Mesothelial cell of epicardium (in vitro differentiated cells): ENCODE measurements at regions not wholly inside any gene's neighbourhood (a gene's known extent, or its start where the extent isn't known, plus 50 kb on each side); places are given as distances from the start of the nearest gene placed in this dataset.

Experiments
- DNase-seq, 2 experiments: peaks; one replicate each; pipeline ENCODE4 v3.0.0; 2021; ENCODE audit warnings: low spot score in 2 of 2; ENCODE audit not compliant: unreplicated experiment in 2 of 2
- H3K27ac Mint-ChIP-seq: 2 replicates; pipeline ENCODE4 v1.8.0; 2021; ENCODE audit warnings: mixed read lengths
- H3K27me3 Mint-ChIP-seq: 2 replicates; pipeline ENCODE4 v1.8.0; 2021; ENCODE audit warnings: low read depth, mixed read lengths
- H3K36me3 Mint-ChIP-seq: 2 replicates; pipeline ENCODE4 v1.8.0; 2021; ENCODE audit warnings: mixed read lengths
- H3K4me1 Mint-ChIP-seq: 2 replicates; pipeline ENCODE4 v1.8.0; 2021; ENCODE audit warnings: mixed read lengths
- H3K4me3 Mint-ChIP-seq: 2 replicates; pipeline ENCODE4 v1.8.0; 2021; ENCODE audit warnings: mild to moderate bottlenecking, moderate library complexity, mixed read lengths
- H3K9me3 Mint-ChIP-seq: 2 replicates; pipeline ENCODE4 v1.8.0; 2021; ENCODE audit warnings: mixed read lengths
- TF ChIP-seq, protein P1 (sequence below): fragments of 200-600 bp; sonication (generic); IDR thresholded peaks from one replicate; pipeline ENCODE4 v1.5.0; 2021; ENCODE audit warnings: antibody characterized with exemption; ENCODE audit not compliant: unreplicated experiment

DNA sequence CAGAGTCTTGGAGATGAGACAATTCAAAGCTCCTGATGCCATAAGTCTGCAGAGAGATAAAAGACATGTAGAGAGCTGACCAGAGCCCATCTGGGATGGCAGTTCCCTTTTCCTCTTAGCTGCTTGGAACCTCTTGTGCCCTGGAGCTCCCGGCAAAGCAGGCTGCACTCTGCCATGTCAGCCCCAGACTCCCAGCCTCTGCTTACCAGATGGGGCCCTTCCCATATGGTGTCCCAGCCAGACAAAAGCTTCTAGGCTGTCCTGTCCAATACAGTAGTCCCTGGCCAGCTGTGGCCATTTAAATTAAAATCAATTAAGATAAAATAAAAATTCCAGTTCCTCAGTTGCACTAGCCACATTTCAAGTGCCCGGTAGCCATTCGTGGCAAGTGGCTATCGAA is 303.9 kb downstream of the TTC6 start:
- Mint-ChIP-seq H3K27ac (no peak overlapping the region), H3K27me3 (peaks cover 61% of the 10 kb centered on the region), H3K4me3 (no peak overlapping the region), H3K4me1 (no peaks in the 10 kb centered on the region), H3K36me3 (no peaks in the 10 kb centered on the region), H3K9me3 (no peaks in the 10 kb centered on the region)
- DNase-seq, result no peak
- TF ChIP-seq, protein P1, sequence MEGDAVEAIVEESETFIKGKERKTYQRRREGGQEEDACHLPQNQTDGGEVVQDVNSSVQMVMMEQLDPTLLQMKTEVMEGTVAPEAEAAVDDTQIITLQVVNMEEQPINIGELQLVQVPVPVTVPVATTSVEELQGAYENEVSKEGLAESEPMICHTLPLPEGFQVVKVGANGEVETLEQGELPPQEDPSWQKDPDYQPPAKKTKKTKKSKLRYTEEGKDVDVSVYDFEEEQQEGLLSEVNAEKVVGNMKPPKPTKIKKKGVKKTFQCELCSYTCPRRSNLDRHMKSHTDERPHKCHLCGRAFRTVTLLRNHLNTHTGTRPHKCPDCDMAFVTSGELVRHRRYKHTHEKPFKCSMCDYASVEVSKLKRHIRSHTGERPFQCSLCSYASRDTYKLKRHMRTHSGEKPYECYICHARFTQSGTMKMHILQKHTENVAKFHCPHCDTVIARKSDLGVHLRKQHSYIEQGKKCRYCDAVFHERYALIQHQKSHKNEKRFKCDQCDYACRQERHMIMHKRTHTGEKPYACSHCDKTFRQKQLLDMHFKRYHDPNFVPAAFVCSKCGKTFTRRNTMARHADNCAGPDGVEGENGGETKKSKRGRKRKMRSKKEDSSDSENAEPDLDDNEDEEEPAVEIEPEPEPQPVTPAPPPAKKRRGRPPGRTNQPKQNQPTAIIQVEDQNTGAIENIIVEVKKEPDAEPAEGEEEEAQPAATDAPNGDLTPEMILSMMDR, result no peak

DNA sequence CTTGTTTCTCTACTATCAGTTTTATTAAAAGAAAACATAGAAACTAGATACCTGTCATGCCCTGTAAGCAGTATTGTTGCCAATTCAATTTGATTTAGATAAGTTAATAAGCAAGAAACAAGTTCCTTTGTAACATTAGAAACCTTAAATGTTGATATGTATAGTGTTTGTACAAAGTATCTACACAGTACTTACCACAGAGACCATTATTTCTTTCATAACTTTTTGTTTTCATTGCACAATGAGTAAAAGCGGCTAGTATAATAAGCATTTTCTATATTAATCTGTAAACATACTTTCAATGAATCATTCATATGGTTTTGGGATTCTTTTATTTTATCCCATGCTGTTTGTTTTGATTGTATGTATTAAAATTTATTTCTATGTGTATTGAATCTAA is 305.1 kb downstream of the TTC6 start:
- no peaks in the 10 kb centered on the region for H3K36me3 Mint-ChIP-seq
- peaks cover 53% of the 10 kb centered on the region for H3K27me3 Mint-ChIP-seq
- no peak for DNase-seq
- no peak overlapping the region for H3K4me3 Mint-ChIP-seq
- no peak overlapping the region for H3K27ac Mint-ChIP-seq
- no peaks in the 10 kb centered on the region for H3K4me1 Mint-ChIP-seq
- no peaks in the 10 kb centered on the region for H3K9me3 Mint-ChIP-seq
- TF ChIP-seq, protein P1, result no peak

DNA sequence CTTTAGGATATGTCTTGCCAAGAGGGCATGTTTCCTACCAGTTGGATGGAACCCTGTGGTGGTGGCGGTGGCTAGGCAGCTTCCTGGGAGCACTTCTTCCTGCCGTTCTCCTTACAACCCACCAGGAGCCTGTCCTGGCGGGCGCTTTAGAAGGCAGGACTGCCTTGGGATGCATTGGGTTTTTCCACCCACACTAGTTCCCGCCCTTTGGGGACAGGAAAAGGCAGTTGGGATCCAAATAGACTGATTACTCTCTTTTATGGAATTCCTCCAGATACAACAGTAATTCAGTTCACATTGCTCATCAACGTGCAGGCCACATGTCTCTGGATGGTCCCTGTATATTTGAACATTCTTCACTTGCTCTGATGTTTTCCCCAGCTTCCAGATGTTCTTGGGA is 305.7 kb upstream of the SSTR1 start:
- Mint-ChIP-seq H3K27me3 (peaks cover 46% of the 10 kb centered on the region), H3K9me3 (peaks cover 8% of the 10 kb centered on the region), H3K36me3 (no peaks in the 10 kb centered on the region), H3K4me3 (no peak overlapping the region), H3K4me1 (no peaks in the 10 kb centered on the region), H3K27ac (no peak overlapping the region)
- TF ChIP-seq, protein P1, result no peak
- no peak for DNase-seq

DNA sequence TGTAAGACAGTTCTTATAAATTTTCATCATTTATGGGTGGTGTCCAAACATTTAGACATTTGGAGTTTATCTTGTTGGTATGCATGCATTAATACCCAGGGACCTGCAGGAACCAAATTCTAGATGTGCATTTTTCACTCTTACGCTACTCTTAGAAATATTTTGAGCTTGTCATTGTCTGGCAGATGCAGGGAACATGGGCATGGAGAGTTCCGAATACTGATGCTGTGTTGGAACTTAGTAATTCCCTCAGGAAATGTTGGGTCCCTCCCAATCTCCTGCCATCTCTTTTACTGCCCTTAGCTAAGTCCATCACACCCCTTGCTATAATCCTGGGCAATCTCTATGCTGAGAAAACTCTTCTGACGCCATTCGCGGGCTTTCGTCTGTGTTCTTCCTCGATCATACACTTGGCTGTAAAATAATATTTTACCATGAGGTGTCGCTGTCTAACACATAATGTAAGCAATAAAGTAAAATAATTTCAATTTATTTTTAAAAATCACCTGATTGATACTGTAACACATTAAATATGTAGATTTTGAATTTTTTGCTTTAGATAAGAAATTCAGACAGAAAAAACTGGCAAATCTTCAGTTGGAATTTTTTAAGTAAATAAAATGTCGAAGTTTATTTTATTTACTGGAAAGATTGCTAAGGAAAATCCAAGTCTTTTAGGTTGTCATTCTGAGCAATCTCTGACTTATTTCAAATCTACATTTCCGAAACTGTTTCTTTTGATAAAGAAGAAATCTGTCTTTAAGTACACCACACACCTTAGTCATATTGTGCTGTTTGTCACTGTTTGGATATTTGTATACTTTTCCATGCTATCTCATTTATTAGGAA is 304.1 kb upstream of the SSTR1 start:
- Mint-ChIP-seq H3K36me3 (no peaks in the 10 kb centered on the region), H3K27me3 (peaks cover 39% of the 10 kb centered on the region), H3K9me3 (peaks cover 10% of the 10 kb centered on the region), H3K4me3 (no peak overlapping the region), H3K4me1 (no peaks in the 10 kb centered on the region), H3K27ac (no peak overlapping the region)
- DNase-seq, result no peak
- TF ChIP-seq, protein P1, result peak; percentile 89

DNA sequence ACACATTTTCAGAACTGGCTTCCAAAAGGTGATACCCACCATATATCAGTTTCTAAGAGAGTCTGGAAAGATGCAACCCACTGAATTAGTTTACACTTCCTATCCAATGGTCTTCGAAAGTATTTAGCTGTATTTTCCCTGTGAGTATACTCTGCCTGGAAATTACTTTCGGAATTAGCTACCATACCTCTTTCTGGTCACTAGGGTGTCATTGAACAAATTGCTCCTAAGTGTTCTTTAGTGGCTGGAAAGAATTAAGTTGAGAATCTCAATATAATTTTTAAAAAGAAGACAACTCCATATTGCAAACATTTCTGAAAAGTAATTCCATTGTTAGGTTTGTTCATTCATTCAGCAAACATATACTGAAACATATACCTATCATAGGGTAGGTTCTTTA is 283.1 kb upstream of the SSTR1 start:
- H3K36me3 Mint-ChIP-seq, result no peaks in the 10 kb centered on the region
- H3K4me3 Mint-ChIP-seq, result no peak overlapping the region
- H3K27me3 Mint-ChIP-seq, result no peaks in the 10 kb centered on the region
- TF ChIP-seq, protein P1, result peak; percentile 46
- H3K4me1 Mint-ChIP-seq, result no peaks in the 10 kb centered on the region
- peaks cover 3% of the 10 kb centered on the region for H3K9me3 Mint-ChIP-seq
- no peak overlapping the region for H3K27ac Mint-ChIP-seq
- no peak for DNase-seq

DNA sequence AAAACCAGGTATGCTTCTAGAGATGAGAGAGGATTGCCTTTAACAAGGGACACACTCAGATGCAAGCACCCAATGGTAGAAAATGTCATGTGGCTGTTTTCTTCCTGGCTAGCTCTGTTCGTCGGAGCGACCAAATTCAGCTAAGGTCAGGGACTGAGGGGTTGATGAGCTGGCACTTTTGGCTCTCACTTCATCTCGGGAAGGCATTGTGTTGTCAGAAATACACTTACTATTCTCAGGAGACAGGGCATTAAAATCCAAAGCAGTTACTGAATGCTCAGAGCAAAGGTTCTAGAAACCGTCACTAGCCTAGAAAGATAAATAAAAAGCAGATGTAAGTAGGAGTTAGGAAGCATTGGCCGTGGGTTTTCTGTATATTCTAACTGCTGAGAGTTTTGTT is 275.7 kb upstream of the SSTR1 start:
- Mint-ChIP-seq H3K4me3 (no peak overlapping the region), H3K27ac (no peak overlapping the region), H3K36me3 (no peaks in the 10 kb centered on the region), H3K4me1 (peaks cover 6% of the 10 kb centered on the region), H3K27me3 (peaks cover 3% of the 10 kb centered on the region), H3K9me3 (no peaks in the 10 kb centered on the region)
- TF ChIP-seq, protein P1, result no peak
- no peak for DNase-seq
